ENCODE measurements at regions not wholly inside any gene's neighbourhood (a gene's known extent, or its start where the extent isn't known, plus 50 kb on each side); places are given as distances from the start of the nearest gene placed in this dataset.

DNA sequence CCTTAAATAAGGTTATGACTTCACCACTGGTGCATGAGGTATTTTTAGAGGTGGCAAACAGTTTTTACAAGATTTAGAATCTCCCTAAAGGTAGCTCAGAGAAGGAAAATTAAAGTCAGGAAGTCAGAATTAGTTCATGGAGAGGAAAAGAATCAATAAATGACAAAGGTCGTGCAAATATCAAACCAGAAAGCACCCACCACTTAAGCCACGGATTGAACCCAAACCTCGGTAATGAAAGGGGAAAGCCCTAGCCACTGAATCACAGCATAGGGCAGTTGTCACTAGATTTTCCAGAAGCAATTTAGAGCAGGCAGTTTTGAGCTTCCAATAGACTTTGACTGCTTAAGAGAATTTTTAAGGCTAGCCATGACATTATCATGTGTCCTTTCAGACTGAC lies 1590.4 kb downstream of the SLITRK1 start:
- ATAC-seq (ENCODE audit: low read depth) (no peak), DNase-seq (no peak)
- intact Hi-C loops (cut with micrococcal nuclease): no loop called here
- Mint-ChIP-seq H3K4me3 (no peak overlapping the region), H3K4me1 (no peaks in the 10 kb centered on the region), H3K27ac (no peak overlapping the region), H3K27me3 (no peaks in the 10 kb centered on the region), H3K36me3 (ENCODE audit: low read depth) (no peaks in the 10 kb centered on the region), H3K9me3 (peaks cover 6% of the 10 kb centered on the region)
- CTCF ChIA-PET: no interaction called here
- TF ChIP-seq, protein P1, sequence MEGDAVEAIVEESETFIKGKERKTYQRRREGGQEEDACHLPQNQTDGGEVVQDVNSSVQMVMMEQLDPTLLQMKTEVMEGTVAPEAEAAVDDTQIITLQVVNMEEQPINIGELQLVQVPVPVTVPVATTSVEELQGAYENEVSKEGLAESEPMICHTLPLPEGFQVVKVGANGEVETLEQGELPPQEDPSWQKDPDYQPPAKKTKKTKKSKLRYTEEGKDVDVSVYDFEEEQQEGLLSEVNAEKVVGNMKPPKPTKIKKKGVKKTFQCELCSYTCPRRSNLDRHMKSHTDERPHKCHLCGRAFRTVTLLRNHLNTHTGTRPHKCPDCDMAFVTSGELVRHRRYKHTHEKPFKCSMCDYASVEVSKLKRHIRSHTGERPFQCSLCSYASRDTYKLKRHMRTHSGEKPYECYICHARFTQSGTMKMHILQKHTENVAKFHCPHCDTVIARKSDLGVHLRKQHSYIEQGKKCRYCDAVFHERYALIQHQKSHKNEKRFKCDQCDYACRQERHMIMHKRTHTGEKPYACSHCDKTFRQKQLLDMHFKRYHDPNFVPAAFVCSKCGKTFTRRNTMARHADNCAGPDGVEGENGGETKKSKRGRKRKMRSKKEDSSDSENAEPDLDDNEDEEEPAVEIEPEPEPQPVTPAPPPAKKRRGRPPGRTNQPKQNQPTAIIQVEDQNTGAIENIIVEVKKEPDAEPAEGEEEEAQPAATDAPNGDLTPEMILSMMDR (IDR thresholded peaks at IDR 0.05): no peak
- POLR2A ChIA-PET: no interaction called here

DNA sequence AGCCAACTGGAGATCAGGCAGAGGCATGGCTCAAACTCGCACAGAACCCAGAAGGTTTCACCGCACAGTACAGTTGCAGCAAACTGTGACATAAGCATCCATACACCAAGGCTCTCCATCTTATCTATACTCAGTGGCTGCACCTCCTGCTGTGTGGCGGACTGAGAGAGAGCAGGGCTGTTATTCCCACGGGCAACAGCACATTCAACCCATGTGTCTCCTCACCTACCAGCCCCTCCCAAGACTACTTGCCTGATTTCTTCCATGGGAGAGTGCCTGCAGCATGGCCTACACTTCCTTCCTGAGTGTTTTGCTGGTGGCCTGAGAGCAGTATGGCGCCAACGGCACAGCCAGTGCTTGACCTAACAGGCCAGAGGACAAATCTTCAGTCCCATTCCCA lies 1606.6 kb downstream of the SLITRK1 start:
- TF ChIP-seq, protein P1 (IDR thresholded peaks at IDR 0.05): no peak
- Mint-ChIP-seq H3K9me3 (peaks cover 3% of the 10 kb centered on the region), H3K27ac (no peak overlapping the region), H3K36me3 (ENCODE audit: low read depth) (no peaks in the 10 kb centered on the region), H3K4me1 (no peaks in the 10 kb centered on the region), H3K4me3 (no peak overlapping the region), H3K27me3 (no peaks in the 10 kb centered on the region)
- ChIA-PET POLR2A (no interaction called here), CTCF (no interaction called here)
- no peak for DNase-seq
- intact Hi-C loops (cut with micrococcal nuclease): no loop called here
- no peak for ATAC-seq (ENCODE audit: low read depth)

DNA sequence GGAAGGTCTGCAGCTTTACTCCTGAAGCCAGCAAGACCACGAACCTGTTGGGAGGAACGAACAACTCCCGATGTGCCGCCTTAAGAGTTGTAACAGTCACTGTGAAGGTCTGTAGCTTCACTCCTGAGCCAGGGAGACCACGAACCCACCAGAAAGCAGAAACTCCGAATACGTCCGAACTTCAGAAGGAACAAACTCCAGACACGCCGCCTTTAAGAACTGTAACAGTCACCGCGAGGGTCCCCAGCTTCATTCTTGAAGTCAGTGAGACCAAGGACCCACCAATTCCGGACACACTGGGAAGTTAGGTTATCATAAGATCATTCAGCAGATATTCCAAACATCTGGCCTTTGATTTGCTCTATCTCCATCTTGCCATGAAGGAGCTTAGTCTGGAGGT lies 1623.0 kb downstream of the SLITRK1 start:
- DNase-seq (no peak), ATAC-seq (ENCODE audit: low read depth) (no peak)
- Mint-ChIP-seq H3K27me3 (no peaks in the 10 kb centered on the region), H3K9me3 (peaks cover 2% of the 10 kb centered on the region), H3K36me3 (ENCODE audit: low read depth) (no peaks in the 10 kb centered on the region), H3K27ac (no peak overlapping the region), H3K4me3 (no peak overlapping the region), H3K4me1 (no peaks in the 10 kb centered on the region)
- CTCF ChIA-PET: no interaction called here
- POLR2A ChIA-PET: no interaction called here
- intact Hi-C loops (cut with micrococcal nuclease): no loop called here
- TF ChIP-seq, protein P1 (IDR thresholded peaks at IDR 0.05): no peak

DNA sequence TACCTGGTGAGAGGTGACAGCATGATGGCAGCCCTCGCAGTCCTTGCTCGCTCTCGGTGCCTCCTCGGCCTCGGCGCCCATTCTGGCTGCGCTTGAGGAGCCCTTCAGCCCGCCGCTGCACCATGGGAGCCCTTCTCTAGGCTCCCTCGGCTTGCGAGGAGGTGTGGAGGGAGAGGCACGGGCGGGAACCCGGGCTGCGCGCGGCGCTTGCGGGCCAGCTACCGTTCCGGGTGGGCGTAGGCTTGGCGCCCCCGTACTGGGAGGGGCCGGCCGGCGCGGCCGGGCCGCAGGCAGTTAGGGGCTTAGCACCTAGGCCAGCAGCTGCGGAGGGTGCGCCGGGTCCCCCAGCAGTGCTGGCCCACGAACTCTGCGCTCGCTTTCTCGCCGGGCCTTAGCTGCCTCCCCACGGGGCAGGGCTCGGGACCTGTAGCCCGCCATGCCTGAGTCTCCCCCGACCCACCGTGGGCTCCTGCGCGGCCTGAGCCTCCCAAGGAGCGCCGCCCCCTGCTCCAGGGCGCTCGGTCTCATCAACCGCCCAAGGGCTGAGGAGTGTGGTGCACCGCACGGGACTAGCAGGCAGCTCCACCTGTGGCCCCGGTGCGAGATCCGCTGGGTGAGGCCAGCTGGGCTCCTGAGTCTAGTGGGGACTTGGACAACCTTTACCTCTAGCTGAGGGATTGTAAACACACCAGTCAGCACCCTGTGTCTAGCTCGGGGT lies 1624.3 kb downstream of the SLITRK1 start:
- intact Hi-C loops (cut with micrococcal nuclease): no loop called here
- POLR2A ChIA-PET: no interaction called here
- H3K4me1 Mint-ChIP-seq: no peaks in the 10 kb centered on the region
- TF ChIP-seq, protein P1 (IDR thresholded peaks at IDR 0.05): no peak
- no peak overlapping the region for H3K27ac Mint-ChIP-seq
- H3K4me3 Mint-ChIP-seq: no peak overlapping the region
- ATAC-seq (ENCODE audit: low read depth): no peak
- DNase-seq: no peak
- H3K9me3 Mint-ChIP-seq: peaks cover 2% of the 10 kb centered on the region
- no peaks in the 10 kb centered on the region for H3K36me3 Mint-ChIP-seq (ENCODE audit: low read depth)
- CTCF ChIA-PET: no interaction called here
- H3K27me3 Mint-ChIP-seq: no peaks in the 10 kb centered on the region

DNA sequence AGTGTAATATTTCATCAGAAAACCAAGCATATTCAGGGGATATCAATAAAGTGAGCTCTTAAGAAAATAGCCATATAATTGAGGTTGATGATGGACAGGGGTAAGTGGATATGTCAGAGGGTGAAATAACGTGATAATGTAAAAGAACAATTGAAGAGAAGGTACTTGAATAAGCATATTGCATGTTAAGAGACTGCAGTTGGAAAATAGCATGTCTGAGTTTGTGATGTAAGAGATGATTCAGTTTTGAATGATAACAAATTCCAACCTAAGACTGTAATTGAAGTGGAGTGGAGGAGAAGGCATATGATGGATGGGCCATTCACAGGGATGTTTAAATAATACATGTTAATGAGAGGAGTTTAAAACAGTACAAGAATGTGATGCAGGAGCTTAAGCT lies 1633.5 kb downstream of the SLITRK1 start:
- Mint-ChIP-seq H3K27ac (no peak overlapping the region), H3K4me1 (no peaks in the 10 kb centered on the region), H3K9me3 (peaks cover 11% of the 10 kb centered on the region), H3K27me3 (no peaks in the 10 kb centered on the region), H3K36me3 (ENCODE audit: low read depth) (no peaks in the 10 kb centered on the region), H3K4me3 (no peak overlapping the region)
- DNase-seq (no peak), ATAC-seq (ENCODE audit: low read depth) (no peak)
- TF ChIP-seq, protein P1 (IDR thresholded peaks at IDR 0.05): no peak
- intact Hi-C loops (cut with micrococcal nuclease): no loop called here
- ChIA-PET CTCF (no interaction called here), POLR2A (no interaction called here)
